ENCODE measurements at regions not wholly inside any gene's neighbourhood (a gene's known extent, or its start where the extent isn't known, plus 50 kb on each side); places are given as distances from the start of the nearest gene placed in this dataset.

DNA sequence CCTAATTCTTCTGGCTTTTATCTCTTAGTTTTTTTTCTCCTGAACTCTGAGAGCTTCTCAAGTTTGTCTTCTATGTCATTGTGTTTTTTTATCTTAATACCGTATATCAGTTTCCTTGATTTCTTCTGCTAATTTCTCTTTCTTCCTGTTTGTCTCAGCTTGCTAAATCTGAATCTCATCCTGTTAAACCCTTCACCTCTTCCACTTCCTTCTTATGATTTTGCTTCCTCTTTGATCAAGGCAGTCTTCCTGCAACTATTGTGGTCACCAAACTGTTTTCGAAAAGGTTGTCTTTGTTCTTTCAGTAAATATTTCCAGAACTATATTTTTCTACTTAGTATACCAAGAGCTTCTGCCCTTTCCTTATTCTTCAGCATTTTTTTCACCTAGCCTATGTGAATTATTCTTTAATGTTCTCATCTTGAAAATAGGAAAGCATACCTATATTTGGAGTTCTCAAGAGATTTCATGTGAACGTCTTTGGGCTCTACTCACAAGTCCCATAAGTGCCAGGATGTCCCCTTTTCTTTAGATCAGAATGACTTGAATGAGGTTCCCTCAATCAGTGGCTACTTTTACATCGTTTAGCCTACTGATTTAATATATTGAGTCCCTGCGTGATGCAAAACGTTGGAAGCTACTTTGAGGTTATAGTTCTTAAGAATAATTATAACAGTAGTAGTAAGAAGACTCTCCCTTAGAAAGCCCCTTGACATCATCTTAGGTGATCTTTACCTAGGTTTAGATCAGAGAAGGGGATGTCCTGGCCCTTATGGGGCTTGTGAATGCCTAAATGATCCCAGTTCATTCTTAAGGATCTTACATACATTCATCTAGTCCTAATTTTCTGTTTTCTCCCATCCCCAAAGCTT lies 415.4 kb upstream of the AUTS2 start:
- Histone ChIP-seq H3K27ac (ENCODE audit: low read depth in 1 of 3, low read length in 2 of 3) (no peak overlapping the region), H3K9me3 (ENCODE audit: control insufficient read depth in 2 of 2, insufficient read depth in 1 of 2, low read depth in 1 of 2, low read length in 1 of 2) (no peaks in the 10 kb centered on the region), H3K4me3 (ENCODE audit: low read depth in 1 of 3, low read length in 3 of 3) (no peak overlapping the region), H3K36me3 (ENCODE audit: control insufficient read depth in 3 of 3, insufficient read depth in 2 of 3, low read depth in 1 of 3, low read length in 3 of 3) (no peaks in the 10 kb centered on the region), H3K27me3 (ENCODE audit: control insufficient read depth in 3 of 3, insufficient read depth in 3 of 3, low read length in 3 of 3) (no peaks in the 10 kb centered on the region), H3K4me1 (ENCODE audit: control insufficient read depth in 3 of 3, insufficient read depth in 2 of 3, low read depth in 1 of 3, low read length in 2 of 3) (no peaks in the 10 kb centered on the region)
- DNase-seq, result no peak
- no peak for FAIRE-seq
- WGBS, 3 donors, result 71 to 77% (median 72%) methylated on average over 6 of the region's 6 CpGs

DNA sequence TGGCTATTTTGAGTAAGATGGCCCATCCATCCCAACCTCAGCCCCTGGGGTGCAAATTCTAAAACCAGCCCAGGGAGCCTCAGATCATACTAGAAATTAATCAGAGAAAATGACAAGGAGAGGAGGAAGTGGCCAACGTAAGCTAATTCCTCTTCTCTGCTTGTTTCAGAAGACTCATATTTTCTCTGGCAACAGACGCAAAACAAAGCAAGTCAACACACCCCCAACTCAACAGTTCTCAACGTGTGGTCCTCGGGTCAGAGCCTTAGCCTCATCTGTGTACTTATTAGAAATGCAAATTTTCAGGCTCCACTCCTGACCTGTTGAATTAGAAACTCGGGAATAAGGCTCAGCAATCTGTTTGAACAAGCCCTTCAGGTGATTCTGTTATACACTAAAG lies 413.9 kb upstream of the AUTS2 start:
- no peak for DNase-seq
- FAIRE-seq, result no peak
- Histone ChIP-seq H3K36me3 (ENCODE audit: control insufficient read depth in 3 of 3, insufficient read depth in 2 of 3, low read depth in 1 of 3, low read length in 3 of 3) (no peaks in the 10 kb centered on the region), H3K4me3 (ENCODE audit: low read depth in 1 of 3, low read length in 3 of 3) (no peak overlapping the region), H3K9me3 (ENCODE audit: control insufficient read depth in 2 of 2, insufficient read depth in 1 of 2, low read depth in 1 of 2, low read length in 1 of 2) (no peaks in the 10 kb centered on the region), H3K27me3 (ENCODE audit: control insufficient read depth in 3 of 3, insufficient read depth in 3 of 3, low read length in 3 of 3) (no peaks in the 10 kb centered on the region), H3K4me1 (ENCODE audit: control insufficient read depth in 3 of 3, insufficient read depth in 2 of 3, low read depth in 1 of 3, low read length in 2 of 3) (no peaks in the 10 kb centered on the region), H3K27ac (ENCODE audit: low read depth in 1 of 3, low read length in 2 of 3) (no peak overlapping the region)
- 37 to 53% (median 45%) methylated on average over 5 of the region's 5 CpGs for WGBS, 3 donors

DNA sequence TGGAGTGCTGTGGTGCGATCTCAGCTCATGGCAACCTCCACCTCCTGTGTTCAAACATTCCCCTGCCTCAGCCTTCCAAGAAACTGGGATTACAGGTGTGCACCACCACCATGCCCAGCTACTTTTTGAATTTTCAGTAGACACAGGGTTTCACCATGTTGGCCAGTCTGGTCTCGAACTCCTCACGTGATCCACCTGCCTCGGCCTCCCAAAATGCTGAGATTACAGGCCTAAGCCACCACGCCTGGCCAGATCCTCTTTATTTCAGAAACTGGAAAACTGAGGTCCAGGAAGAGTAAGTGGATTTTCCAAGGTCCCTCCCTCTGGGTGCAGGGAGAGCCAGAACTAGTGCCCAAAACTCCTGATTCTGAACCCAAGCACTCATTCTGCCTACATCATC lies 413.1 kb upstream of the AUTS2 start:
- Histone ChIP-seq H3K4me3 (ENCODE audit: low read depth in 1 of 3, low read length in 3 of 3) (no peak overlapping the region), H3K27ac (ENCODE audit: low read depth in 1 of 3, low read length in 2 of 3) (no peak overlapping the region), H3K36me3 (ENCODE audit: control insufficient read depth in 3 of 3, insufficient read depth in 2 of 3, low read depth in 1 of 3, low read length in 3 of 3) (no peaks in the 10 kb centered on the region), H3K4me1 (ENCODE audit: control insufficient read depth in 3 of 3, insufficient read depth in 2 of 3, low read depth in 1 of 3, low read length in 2 of 3) (no peaks in the 10 kb centered on the region), H3K27me3 (ENCODE audit: control insufficient read depth in 3 of 3, insufficient read depth in 3 of 3, low read length in 3 of 3) (no peaks in the 10 kb centered on the region), H3K9me3 (ENCODE audit: control insufficient read depth in 2 of 2, insufficient read depth in 1 of 2, low read depth in 1 of 2, low read length in 1 of 2) (no peaks in the 10 kb centered on the region)
- no peak for DNase-seq
- FAIRE-seq, result no peak
- 89 to 93% (median 92%) methylated on average over 5 of the region's 5 CpGs for WGBS, 3 donors

DNA sequence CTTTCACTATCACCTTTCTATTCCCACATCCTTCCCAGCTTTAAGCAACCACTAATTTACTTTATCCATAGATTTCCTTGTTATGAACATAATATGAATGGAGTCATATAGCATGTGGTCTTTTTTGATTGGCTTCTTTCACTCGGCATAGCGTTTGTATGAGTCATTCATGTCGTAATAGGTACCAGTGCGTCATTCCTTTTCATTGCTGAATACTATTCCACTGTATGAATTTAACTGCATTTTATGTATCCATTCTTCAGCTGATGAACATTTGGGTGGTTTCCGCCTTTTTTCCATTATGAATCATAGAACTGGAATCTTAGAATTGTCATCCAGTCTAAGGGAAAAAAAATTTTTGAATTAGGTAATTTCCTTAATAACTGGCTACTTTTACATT lies 411.3 kb upstream of the AUTS2 start:
- FAIRE-seq (no peak), DNase-seq (no peak)
- no peaks in the 10 kb centered on the region for H3K27me3 ChIP-seq (ENCODE audit: control insufficient read depth in 3 of 3, insufficient read depth in 3 of 3, low read length in 3 of 3)
- no peaks in the 10 kb centered on the region for H3K4me1 ChIP-seq (ENCODE audit: control insufficient read depth in 3 of 3, insufficient read depth in 2 of 3, low read depth in 1 of 3, low read length in 2 of 3)
- H3K4me3 ChIP-seq (ENCODE audit: low read depth in 1 of 3, low read length in 3 of 3), result no peak overlapping the region
- WGBS, 3 donors, result 96 to 97% (median 96%) methylated on average over 5 of the region's 5 CpGs
- no peak overlapping the region for H3K27ac ChIP-seq (ENCODE audit: low read depth in 1 of 3, low read length in 2 of 3)
- H3K36me3 ChIP-seq (ENCODE audit: control insufficient read depth in 3 of 3, insufficient read depth in 2 of 3, low read depth in 1 of 3, low read length in 3 of 3), result no peaks in the 10 kb centered on the region
- no peaks in the 10 kb centered on the region for H3K9me3 ChIP-seq (ENCODE audit: control insufficient read depth in 2 of 2, insufficient read depth in 1 of 2, low read depth in 1 of 2, low read length in 1 of 2)

DNA sequence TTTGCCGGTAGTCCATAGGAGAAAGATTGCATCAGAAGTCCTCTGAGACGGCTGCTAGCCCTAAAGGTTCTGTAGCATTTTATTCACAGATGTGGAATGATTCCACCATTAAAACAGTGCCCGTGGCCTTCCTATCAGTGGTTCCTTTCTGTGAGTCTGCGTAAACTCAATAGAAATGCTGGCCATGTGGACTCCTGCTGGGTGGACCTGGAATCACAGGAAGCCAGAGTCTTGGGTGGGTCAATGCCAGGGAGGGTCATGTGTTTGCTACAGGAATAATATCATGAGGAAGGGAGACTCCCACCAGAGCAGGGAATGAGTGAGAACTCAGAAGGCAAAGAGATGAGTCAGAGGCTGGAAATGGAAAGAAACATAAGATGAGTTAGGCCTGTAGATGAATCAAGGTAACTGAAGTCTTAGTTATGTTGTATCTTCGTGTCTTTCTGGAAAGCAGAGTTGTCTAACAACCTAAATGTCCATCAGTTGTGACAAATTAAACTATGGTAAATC lies 410.4 kb upstream of the AUTS2 start:
- no peak overlapping the region for H3K4me3 ChIP-seq (ENCODE audit: low read depth in 1 of 3, low read length in 3 of 3)
- no peaks in the 10 kb centered on the region for H3K27me3 ChIP-seq (ENCODE audit: control insufficient read depth in 3 of 3, insufficient read depth in 3 of 3, low read length in 3 of 3)
- WGBS, 3 donors, result 83 to 89% (median 84%) methylated on average over 5 of the region's 5 CpGs
- H3K27ac ChIP-seq (ENCODE audit: low read depth in 1 of 3, low read length in 2 of 3), result no peak overlapping the region
- no peak for FAIRE-seq
- DNase-seq, result no peak
- no peaks in the 10 kb centered on the region for H3K9me3 ChIP-seq (ENCODE audit: control insufficient read depth in 2 of 2, insufficient read depth in 1 of 2, low read depth in 1 of 2, low read length in 1 of 2)
- H3K36me3 ChIP-seq (ENCODE audit: control insufficient read depth in 3 of 3, insufficient read depth in 2 of 3, low read depth in 1 of 3, low read length in 3 of 3), result no peaks in the 10 kb centered on the region
- H3K4me1 ChIP-seq (ENCODE audit: control insufficient read depth in 3 of 3, insufficient read depth in 2 of 3, low read depth in 1 of 3, low read length in 2 of 3), result no peaks in the 10 kb centered on the region

DNA sequence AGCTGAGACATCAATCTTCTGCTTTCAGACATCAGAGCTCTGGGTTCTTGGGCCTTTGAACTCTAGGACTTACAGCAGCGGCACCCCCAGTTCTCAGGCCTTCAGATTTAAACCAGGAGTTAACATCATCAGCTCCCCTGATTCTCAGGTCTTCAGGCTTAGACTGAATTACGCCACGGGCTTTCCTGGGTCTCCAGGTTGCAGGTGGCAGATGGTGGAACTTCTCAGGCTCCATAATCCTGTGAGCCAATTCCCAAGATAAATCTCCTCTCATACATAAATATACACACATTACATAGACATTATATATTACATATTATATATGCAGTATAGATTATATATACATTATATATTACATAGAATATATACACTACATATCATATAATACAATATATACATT lies 408.9 kb upstream of the AUTS2 start:
- 83 to 96% (median 88%) methylated on average over 3 of the region's 3 CpGs for WGBS, 3 donors
- FAIRE-seq, result no peak

DNA sequence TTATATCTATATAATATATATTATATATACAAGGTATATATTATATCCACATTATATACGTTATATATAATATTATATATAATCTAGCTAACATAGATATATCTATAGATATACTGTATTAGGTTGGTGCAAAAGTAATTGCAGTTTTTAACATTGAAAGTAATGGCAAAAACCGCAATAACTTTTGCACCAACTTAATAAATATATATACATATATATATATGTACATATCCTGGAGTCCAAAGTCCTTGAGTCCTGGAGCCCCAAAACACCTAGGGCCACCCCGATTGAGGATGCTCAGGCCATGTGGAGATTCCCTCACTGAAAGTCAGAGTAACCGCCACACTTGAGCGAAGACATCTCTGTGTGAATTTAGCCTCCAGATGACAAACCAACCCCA lies 408.2 kb upstream of the AUTS2 start:
- Histone ChIP-seq H3K4me1 (ENCODE audit: control insufficient read depth in 3 of 3, insufficient read depth in 2 of 3, low read depth in 1 of 3, low read length in 2 of 3) (no peaks in the 10 kb centered on the region), H3K27ac (ENCODE audit: low read depth in 1 of 3, low read length in 2 of 3) (no peak overlapping the region), H3K9me3 (ENCODE audit: control insufficient read depth in 2 of 2, insufficient read depth in 1 of 2, low read depth in 1 of 2, low read length in 1 of 2) (no peaks in the 10 kb centered on the region), H3K4me3 (ENCODE audit: low read depth in 1 of 3, low read length in 3 of 3) (no peak overlapping the region), H3K27me3 (ENCODE audit: control insufficient read depth in 3 of 3, insufficient read depth in 3 of 3, low read length in 3 of 3) (no peaks in the 10 kb centered on the region), H3K36me3 (ENCODE audit: control insufficient read depth in 3 of 3, insufficient read depth in 2 of 3, low read depth in 1 of 3, low read length in 3 of 3) (no peaks in the 10 kb centered on the region)
- DNase-seq (no peak), FAIRE-seq (no peak)
- WGBS, 3 donors, result 80 to 92% (median 80%) methylated on average over 5 of the region's 5 CpGs

More for the DNA sequence above, 408.9 kb upstream of the AUTS2 start:
- no peak for DNase-seq
- H3K27me3 ChIP-seq (ENCODE audit: control insufficient read depth in 3 of 3, insufficient read depth in 3 of 3, low read length in 3 of 3), result no peaks in the 10 kb centered on the region
- H3K9me3 ChIP-seq (ENCODE audit: control insufficient read depth in 2 of 2, insufficient read depth in 1 of 2, low read depth in 1 of 2, low read length in 1 of 2), result no peaks in the 10 kb centered on the region
- no peak overlapping the region for H3K27ac ChIP-seq (ENCODE audit: low read depth in 1 of 3, low read length in 2 of 3)
- H3K4me1 ChIP-seq (ENCODE audit: control insufficient read depth in 3 of 3, insufficient read depth in 2 of 3, low read depth in 1 of 3, low read length in 2 of 3), result no peaks in the 10 kb centered on the region
- no peaks in the 10 kb centered on the region for H3K36me3 ChIP-seq (ENCODE audit: control insufficient read depth in 3 of 3, insufficient read depth in 2 of 3, low read depth in 1 of 3, low read length in 3 of 3)
- no peak overlapping the region for H3K4me3 ChIP-seq (ENCODE audit: low read depth in 1 of 3, low read length in 3 of 3)

DNA sequence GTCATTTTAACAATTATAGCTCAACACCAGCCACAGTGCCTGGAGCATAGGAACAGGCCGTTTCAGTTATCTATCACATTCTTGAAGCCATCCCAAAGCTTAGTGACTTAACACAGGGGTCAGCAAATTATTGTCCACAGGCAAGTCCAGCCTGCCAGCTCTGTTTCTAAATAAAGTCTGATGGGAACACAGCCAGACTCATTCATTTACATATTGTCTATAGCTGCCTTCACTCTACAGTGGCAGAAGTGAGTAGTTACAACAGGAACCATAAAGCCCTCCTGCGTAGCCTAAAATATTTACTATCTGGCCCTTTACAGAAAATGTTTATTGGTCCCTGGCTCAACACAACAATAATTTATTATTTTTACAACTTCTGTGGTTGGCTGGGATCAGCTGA lies 407.5 kb upstream of the AUTS2 start:
- Histone ChIP-seq H3K9me3 (ENCODE audit: control insufficient read depth in 2 of 2, insufficient read depth in 1 of 2, low read depth in 1 of 2, low read length in 1 of 2) (no peaks in the 10 kb centered on the region), H3K27me3 (ENCODE audit: control insufficient read depth in 3 of 3, insufficient read depth in 3 of 3, low read length in 3 of 3) (no peaks in the 10 kb centered on the region), H3K4me3 (ENCODE audit: low read depth in 1 of 3, low read length in 3 of 3) (no peak overlapping the region), H3K27ac (ENCODE audit: low read depth in 1 of 3, low read length in 2 of 3) (no peak overlapping the region), H3K36me3 (ENCODE audit: control insufficient read depth in 3 of 3, insufficient read depth in 2 of 3, low read depth in 1 of 3, low read length in 3 of 3) (no peaks in the 10 kb centered on the region), H3K4me1 (ENCODE audit: control insufficient read depth in 3 of 3, insufficient read depth in 2 of 3, low read depth in 1 of 3, low read length in 2 of 3) (no peaks in the 10 kb centered on the region)
- WGBS, 3 donors, result 48 to 60% (median 58%) methylated on average over 2 of the region's 2 CpGs
- no peak for DNase-seq
- FAIRE-seq, result no peak

DNA sequence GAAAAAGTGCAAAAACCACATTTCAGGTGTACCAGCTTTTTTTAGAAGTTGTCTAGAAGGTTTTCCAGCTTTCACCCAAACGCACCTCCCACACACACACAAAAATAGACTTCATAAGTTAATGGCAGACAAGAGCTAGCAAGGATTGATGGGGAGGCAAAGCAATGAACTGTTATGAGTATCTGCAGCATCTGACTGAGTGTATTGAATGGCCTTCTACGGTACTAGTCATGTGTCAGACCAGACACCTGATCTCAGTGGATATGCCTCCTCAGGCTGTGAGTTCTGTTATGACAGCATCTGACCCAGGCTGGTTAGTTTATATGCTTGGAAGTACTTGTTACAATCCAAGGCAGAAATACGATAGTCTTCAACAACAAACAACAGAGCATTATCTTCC lies 406.1 kb upstream of the AUTS2 start:
- WGBS, 3 donors, result 72 to 85% (median 82%) methylated on average over 3 of the region's 3 CpGs
- no peaks in the 10 kb centered on the region for H3K36me3 ChIP-seq (ENCODE audit: control insufficient read depth in 3 of 3, insufficient read depth in 2 of 3, low read depth in 1 of 3, low read length in 3 of 3)
- H3K4me3 ChIP-seq (ENCODE audit: low read depth in 1 of 3, low read length in 3 of 3), result no peak overlapping the region
- H3K9me3 ChIP-seq (ENCODE audit: control insufficient read depth in 2 of 2, insufficient read depth in 1 of 2, low read depth in 1 of 2, low read length in 1 of 2), result peaks cover 0 to 4% of the 10 kb centered on the region in 2 donors
- no peak for FAIRE-seq
- no peak overlapping the region for H3K27ac ChIP-seq (ENCODE audit: low read depth in 1 of 3, low read length in 2 of 3)
- no peak for DNase-seq
- H3K4me1 ChIP-seq (ENCODE audit: control insufficient read depth in 3 of 3, insufficient read depth in 2 of 3, low read depth in 1 of 3, low read length in 2 of 3), result no peaks in the 10 kb centered on the region
- no peaks in the 10 kb centered on the region for H3K27me3 ChIP-seq (ENCODE audit: control insufficient read depth in 3 of 3, insufficient read depth in 3 of 3, low read length in 3 of 3)

All from small intestine (tissue), 7 donors.